ENCODE measurements at regions not wholly inside any gene's neighbourhood (a gene's known extent, or its start where the extent isn't known, plus 50 kb on each side); places are given as distances from the start of the nearest gene placed in this dataset.

GRCh38 chr6:165744555-165745228 lies 81.7 kb upstream of the PDE10A start:
- Histone ChIP-seq H3K27me3 (ENCODE audit: control insufficient read depth, insufficient read depth, low read length) (no peaks in the 10 kb centered on the region), H3K4me3 (ENCODE audit: low read depth, low read length) (no peak overlapping the region), H3K36me3 (ENCODE audit: control insufficient read depth, insufficient read depth, low read length) (no peaks in the 10 kb centered on the region)
- TF ChIP-seq, protein P1, sequence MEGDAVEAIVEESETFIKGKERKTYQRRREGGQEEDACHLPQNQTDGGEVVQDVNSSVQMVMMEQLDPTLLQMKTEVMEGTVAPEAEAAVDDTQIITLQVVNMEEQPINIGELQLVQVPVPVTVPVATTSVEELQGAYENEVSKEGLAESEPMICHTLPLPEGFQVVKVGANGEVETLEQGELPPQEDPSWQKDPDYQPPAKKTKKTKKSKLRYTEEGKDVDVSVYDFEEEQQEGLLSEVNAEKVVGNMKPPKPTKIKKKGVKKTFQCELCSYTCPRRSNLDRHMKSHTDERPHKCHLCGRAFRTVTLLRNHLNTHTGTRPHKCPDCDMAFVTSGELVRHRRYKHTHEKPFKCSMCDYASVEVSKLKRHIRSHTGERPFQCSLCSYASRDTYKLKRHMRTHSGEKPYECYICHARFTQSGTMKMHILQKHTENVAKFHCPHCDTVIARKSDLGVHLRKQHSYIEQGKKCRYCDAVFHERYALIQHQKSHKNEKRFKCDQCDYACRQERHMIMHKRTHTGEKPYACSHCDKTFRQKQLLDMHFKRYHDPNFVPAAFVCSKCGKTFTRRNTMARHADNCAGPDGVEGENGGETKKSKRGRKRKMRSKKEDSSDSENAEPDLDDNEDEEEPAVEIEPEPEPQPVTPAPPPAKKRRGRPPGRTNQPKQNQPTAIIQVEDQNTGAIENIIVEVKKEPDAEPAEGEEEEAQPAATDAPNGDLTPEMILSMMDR (IDR thresholded peaks at IDR 0.05; ENCODE audit: insufficient read depth, low read length, severe bottlenecking) = no peak
- FAIRE-seq (no peak), DNase-seq (ENCODE audit: low read depth) (no peak)

DNA sequence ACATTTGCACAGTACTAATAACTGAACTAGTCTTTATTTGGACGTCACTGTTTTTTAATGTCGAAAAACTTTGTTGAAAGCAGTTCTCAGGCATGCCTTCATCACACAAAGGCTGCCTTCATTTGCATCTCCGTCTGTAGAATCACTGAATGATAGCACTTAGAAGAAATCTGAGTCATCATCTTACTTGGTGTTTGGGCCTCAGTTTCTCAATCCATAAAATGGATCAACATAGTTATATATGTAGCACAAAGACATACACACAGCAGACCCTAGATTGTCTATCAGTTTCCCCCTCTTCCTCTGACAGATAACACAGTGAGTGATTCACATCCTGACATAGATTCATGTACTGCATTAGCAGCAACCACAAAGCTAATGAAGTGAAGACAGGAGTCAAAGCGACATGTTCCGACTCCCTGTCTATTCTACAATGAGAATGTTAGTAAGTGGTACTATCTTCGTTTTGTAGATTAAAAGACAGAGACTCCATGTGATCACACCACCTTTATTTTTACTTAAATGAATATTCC lies 80.4 kb upstream of the PDE10A start:
- DNase-seq (ENCODE audit: low read depth) (no peak), FAIRE-seq (no peak)
- TF ChIP-seq, protein P1 (IDR thresholded peaks at IDR 0.05; ENCODE audit: insufficient read depth, low read length, severe bottlenecking) = no peak
- Histone ChIP-seq H3K4me3 (ENCODE audit: low read depth, low read length) (no peak overlapping the region), H3K27me3 (ENCODE audit: control insufficient read depth, insufficient read depth, low read length) (no peaks in the 10 kb centered on the region), H3K36me3 (ENCODE audit: control insufficient read depth, insufficient read depth, low read length) (no peaks in the 10 kb centered on the region)

DNA sequence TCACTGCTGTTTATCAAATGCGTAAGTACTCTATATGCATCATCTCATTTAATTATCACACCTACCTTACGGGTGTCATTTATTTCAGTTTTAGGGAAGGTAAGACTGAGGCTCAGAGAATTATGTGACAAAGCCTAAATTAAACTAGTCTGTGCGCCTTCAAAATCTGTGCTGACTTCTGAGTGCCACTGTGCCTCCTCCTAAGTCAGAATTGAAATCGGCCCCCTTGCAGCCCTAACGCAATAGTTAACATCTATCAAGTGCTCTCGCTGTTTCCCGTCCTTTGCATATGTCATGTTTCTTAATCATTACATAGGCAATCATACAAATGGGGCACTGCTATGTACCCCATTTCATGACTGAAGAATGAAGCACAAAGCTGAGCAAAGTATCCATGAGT lies 79.0 kb upstream of the PDE10A start:
- FAIRE-seq (no peak), DNase-seq (ENCODE audit: low read depth) (no peak)
- Histone ChIP-seq H3K36me3 (ENCODE audit: control insufficient read depth, insufficient read depth, low read length) (no peaks in the 10 kb centered on the region), H3K4me3 (ENCODE audit: low read depth, low read length) (no peak overlapping the region), H3K27me3 (ENCODE audit: control insufficient read depth, insufficient read depth, low read length) (no peaks in the 10 kb centered on the region)
- TF ChIP-seq, protein P1 (IDR thresholded peaks at IDR 0.05; ENCODE audit: insufficient read depth, low read length, severe bottlenecking) = no peak

DNA sequence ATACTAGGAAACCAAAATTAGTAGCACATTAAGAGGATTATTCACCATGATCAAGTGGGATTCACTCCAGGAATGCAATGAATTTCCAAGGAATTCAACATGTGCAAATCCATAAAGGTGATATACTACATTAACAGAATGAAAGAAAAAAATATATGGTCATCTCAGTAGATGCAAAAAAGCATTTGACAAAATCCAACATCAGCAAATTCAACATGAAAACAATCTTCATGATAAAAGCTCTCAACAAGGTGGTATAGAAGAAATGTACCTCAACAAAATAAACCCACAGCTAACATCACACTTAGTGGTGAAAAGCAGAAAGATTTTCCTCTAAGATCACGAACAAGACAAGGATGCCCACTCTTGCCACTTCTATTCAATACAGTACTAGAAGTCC lies 74.4 kb upstream of the PDE10A start:
- DNase-seq (ENCODE audit: low read depth) (no peak), FAIRE-seq (no peak)
- no peaks in the 10 kb centered on the region for H3K36me3 ChIP-seq (ENCODE audit: control insufficient read depth, insufficient read depth, low read length)
- H3K27me3 ChIP-seq (ENCODE audit: control insufficient read depth, insufficient read depth, low read length) = no peaks in the 10 kb centered on the region
- TF ChIP-seq, protein P1 (IDR thresholded peaks at IDR 0.05; ENCODE audit: insufficient read depth, low read length, severe bottlenecking) = no peak
- H3K4me3 ChIP-seq (ENCODE audit: low read depth, low read length) = no peak overlapping the region

DNA sequence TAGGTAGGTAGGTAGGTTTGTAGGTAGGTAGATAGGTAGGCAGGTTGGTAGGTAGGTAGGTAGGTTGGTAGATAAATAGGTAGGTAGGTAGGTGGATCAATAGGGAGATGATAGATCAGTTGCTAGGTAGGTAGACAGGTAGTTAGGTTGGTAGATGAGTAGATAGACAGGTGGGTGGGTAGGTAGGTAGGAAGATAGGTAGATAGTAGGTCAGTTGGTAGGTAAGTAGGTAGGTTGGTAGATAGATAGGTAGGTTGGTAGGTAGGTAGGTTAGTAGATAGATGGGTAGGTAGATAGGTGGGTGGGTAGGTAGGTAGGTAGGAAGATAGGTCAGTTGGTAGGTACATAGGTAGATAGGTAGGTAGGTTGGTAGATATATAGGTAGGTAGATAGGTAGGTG lies 72.0 kb upstream of the PDE10A start:
- no peak for DNase-seq (ENCODE audit: low read depth)
- Histone ChIP-seq H3K4me3 (ENCODE audit: low read depth, low read length) (no peak overlapping the region), H3K36me3 (ENCODE audit: control insufficient read depth, insufficient read depth, low read length) (no peaks in the 10 kb centered on the region), H3K27me3 (ENCODE audit: control insufficient read depth, insufficient read depth, low read length) (no peaks in the 10 kb centered on the region)
- FAIRE-seq = no peak
- TF ChIP-seq, protein P1 (IDR thresholded peaks at IDR 0.05; ENCODE audit: insufficient read depth, low read length, severe bottlenecking) = no peak

- Histone ChIP-seq H3K36me3 (ENCODE audit: control insufficient read depth, insufficient read depth, low read length) (no peaks in the 10 kb centered on the region), H3K4me3 (ENCODE audit: low read depth, low read length) (no peak overlapping the region), H3K27me3 (ENCODE audit: control insufficient read depth, insufficient read depth, low read length) (no peaks in the 10 kb centered on the region)
- FAIRE-seq (no peak), DNase-seq (ENCODE audit: low read depth) (no peak)
- TF ChIP-seq, protein P1 (IDR thresholded peaks at IDR 0.05; ENCODE audit: insufficient read depth, low read length, severe bottlenecking) = no peak
These were observed 70.4 kb upstream of the PDE10A start for GRCh38 chr6:165733489-165733791.
